ENCODE measurements at regions not wholly inside any gene's neighbourhood (a gene's known extent, or its start where the extent isn't known, plus 50 kb on each side); places are given as distances from the start of the nearest gene placed in this dataset.

DNA sequence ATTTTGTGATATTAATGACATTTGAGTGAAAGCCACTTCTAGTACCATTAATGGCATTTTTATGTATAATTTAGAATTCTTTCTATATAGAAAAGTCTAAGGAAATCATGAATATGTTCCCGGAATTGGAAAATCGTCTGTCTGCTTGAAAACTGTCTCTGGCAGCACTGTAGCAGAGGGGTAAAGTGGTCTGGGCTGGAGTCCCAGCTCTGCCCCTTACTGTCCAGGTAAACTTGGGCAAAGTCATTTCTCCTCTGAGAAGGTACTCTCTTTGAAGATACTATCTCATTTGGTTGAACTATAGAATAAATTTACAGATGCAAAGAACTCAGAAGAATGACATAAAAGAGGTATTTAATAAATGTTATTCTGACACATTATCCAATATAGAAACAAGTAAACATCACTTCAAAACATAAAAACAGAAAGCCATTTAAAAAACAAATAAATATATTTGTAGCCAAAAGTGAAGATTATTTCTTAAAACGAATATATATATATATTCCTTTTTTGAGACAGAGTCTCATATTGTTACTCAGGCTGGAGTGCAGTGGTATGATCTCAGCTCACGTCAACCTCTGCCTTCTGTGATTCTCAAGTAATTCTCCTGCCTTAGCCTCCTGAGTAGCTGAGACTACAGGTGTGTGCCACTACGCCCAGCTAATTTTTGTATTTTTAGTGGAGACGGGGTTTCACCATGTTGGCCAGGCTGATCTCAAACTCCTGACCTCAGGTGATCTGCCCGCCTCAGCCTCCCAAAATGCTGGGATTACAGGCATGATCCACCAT lies 149.8 kb upstream of the ITGA4 start:
- no peak for DNase-seq

DNA sequence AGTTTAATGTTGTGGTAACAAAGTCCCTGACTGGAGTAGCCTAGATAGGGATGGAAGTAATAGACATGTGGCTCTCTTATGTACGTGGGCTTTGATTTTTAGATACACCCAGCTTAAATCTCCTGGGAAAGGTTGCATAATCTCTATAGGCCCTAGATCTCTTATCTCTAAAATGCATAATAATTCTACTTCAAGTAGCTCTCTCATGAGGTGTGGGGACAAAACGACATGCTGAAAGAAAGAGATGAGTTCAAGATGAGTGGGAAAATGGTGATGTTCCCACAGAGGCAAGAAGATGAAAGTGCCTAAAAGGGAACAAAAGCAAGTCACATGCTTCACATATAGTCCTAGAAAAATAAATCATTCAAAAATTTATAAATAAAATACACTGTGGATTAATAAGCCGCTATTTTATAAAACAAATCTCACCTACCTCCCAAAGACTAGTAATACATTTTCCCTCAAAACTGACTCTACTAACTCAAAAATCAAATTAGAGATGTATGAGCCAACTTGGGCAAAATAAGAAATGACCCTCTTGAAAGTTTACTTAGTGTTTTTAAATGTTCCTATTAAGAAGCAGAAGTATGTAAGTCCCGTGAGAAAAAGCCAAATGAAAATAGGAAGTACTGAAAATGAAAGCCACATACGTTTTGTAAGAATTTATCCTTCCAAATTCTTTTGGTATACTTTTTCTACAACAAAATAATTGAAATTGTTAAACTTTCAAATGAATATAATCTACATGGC lies 148.2 kb upstream of the ITGA4 start:
- DNase-seq: no peak

GRCh38 chr2:181309586-181309985 lies 147.6 kb upstream of the ITGA4 start:
- DNase-seq: no peak

DNA sequence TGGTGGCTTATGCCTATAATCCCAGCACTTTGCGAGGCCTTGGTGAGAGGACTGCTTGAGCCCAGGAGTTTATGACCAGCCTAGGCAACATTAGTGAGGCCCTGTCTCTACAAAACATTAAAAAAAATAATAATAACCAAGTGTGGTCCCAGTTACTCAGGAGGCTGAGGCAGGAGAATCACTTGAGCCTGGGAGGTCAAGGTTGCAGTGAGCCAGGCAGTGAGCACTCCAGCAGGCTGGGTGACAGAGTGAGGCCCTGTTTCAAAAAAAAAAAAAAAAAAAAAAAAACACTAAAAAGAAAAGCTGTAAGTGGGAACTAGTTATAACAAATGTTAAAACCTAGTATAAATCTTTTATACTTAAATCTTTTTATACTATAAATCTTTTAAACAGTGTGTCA lies 146.2 kb upstream of the ITGA4 start:
- no peak for DNase-seq

- no peak for DNase-seq
Observed at GRCh38 chr2:181311837-181312236, 145.3 kb upstream of the ITGA4 start.

GRCh38 chr2:181312515-181312927 lies 144.7 kb upstream of the ITGA4 start:
- DNase-seq: no peak

DNA sequence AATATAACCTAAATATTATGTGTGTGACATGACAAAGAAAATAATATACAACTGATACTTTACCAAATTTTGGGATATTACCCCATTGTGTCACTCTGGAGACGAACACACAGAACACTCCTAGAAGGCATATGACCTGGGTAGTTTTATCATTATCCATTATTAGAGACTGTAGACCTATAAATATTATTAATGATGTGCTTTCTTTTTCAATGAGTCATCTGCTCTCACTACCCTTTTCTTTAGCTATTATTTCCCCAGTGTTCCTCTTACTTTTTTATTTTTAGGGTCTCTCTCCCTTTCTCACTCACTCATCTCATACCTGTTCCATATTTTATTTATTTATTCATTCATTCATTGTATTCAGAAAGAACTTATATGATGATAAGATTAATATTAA lies 143.3 kb upstream of the ITGA4 start:
- DNase-seq: no peak

DNA sequence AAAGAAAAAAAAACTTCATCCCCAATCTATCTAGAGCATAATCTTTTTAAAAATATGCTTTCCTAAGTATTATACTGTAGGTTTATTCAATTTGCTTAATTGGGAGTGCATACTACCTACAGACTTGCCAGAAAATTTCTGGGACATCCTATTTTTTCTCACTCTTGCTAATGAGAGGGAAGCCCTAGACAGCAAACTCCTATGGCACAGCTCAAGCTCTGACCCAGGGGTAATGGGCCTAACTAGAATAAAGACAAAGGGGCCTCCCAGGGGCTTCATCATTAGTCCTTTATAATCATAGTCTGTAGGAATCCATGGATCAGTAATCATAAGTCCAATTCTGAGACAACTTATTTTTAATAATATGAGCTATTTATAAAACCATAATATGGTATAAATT lies 142.6 kb upstream of the ITGA4 start:
- DNase-seq: no peak

- DNase-seq: no peak
Observed at GRCh38 chr2:181317511-181317910, 139.7 kb upstream of the ITGA4 start.

DNA sequence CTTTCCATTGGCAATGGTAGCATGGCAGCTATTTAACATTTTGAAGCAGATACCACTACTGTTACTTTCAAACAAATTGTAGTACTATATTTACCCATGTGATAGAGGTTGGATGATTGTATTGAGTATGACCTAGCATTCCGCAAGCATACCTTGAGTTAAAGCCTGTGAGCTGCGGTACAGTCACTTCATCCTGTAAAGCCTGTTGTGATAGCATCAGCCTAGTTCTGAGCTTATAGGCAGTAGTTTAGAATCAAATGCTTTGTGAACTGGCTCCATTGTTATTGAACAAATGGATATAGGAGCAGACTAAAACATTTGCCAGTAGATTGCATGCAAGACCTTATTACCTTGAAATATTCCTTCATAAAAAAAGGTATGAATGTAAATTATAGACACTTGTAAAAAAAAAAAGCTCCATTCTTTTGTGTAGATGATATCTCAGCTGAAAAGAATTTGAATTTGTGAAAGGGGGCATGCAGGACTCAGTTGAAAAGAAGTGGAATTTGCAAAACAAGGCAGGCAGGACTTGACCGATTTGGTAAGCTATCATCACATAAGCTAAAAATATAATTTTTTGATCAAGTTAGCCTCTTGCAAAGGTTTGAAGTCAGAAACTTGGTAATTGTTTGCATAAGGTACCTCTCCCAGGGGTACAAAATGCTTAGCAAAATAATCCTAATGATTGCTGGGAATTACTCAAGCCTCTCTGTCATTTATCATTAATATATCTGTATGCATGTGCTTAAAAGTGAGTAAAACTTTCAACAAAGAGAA lies 138.5 kb upstream of the ITGA4 start:
- no peak for DNase-seq

- DNase-seq: no peak
Observed at GRCh38 chr2:181319286-181319685, 137.9 kb upstream of the ITGA4 start.

DNA sequence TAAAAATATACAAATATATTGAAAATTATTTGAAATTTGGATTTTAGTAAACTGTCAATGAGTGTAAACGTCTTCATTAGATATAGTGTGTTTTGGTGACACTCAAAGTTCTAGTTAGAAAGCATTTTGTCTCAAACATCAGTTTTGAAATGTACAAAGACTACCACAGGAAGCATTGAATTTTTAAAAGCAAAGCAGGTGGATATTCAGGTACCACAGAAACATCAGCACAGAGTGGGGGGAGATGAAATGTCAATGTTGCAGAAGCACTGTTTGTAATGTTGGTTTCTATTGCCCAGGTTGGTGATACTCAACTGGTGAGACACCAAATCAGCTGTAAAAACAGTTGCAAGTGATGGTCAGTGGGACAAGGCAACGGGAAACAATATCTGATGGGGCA lies 136.5 kb upstream of the ITGA4 start:
- no peak for DNase-seq

- DNase-seq: no peak
Observed at GRCh38 chr2:181324912-181325311, 132.3 kb upstream of the ITGA4 start.

GRCh38 chr2:181326661-181327060 lies 130.5 kb upstream of the ITGA4 start:
- no peak for DNase-seq

GRCh38 chr2:181330286-181330685 lies 126.9 kb upstream of the ITGA4 start:
- DNase-seq: no peak

GRCh38 chr2:181332044-181332605 lies 125.1 kb upstream of the ITGA4 start:
- DNase-seq: no peak

GRCh38 chr2:181334158-181334826 lies 122.9 kb upstream of the ITGA4 start:
- no peak for DNase-seq

- DNase-seq: no peak
Observed at GRCh38 chr2:181340891-181341290, 116.3 kb upstream of the ITGA4 start.

GRCh38 chr2:181341855-181342600 lies 115.2 kb upstream of the ITGA4 start:
- DNase-seq: no peak

GRCh38 chr2:181348107-181348837 lies 108.9 kb upstream of the ITGA4 start:
- DNase-seq: no peak

GRCh38 chr2:181352158-181352557 lies 105.0 kb upstream of the ITGA4 start:
- no peak for DNase-seq
